GM23338 (cell line): ENCODE measurements at regions not wholly inside any gene's neighbourhood (a gene's known extent, or its start where the extent isn't known, plus 50 kb on each side); places are given as distances from the start of the nearest gene placed in this dataset.

ENCODE experiments used
- ATAC-seq: fragments of 200-7000 bp; cut with Tn5 transposase; 3 replicates; pipeline ENCODE4 v1.9.1; 2020
- DNase-seq: peaks from one replicate; pipeline ENCODE4 v3.0.0-alpha.2; 2015; ENCODE audit warnings: low spot score
- H2AFZ ChIP-seq: fragments of 200-600 bp; sonication (generic); 2 replicates; pipeline ENCODE4 v1.8.0; 2016; ENCODE audit warnings: antibody characterized with exemption, mild to moderate bottlenecking, moderate library complexity
- H3F3A ChIP-seq: fragments of 200-600 bp; sonication (generic); replicated peaks from 2 replicates; pipeline ENCODE4 v1.8.0; 2017; ENCODE audit warnings: antibody characterized with exemption, mixed run types, low read depth
- H3K27ac ChIP-seq: fragments of 200-600 bp; sonication (generic); 2 replicates; pipeline ENCODE4 v1.6.1; 2016; ENCODE audit warnings: low read depth
- H3K27me3 ChIP-seq: fragments of 200-600 bp; sonication (generic); 2 replicates; pipeline ENCODE4 v1.8.0; 2016; ENCODE audit warnings: mild to moderate bottlenecking, mixed run types, moderate library complexity; ENCODE audit not compliant: insufficient read depth
- H3K36me3 ChIP-seq: fragments of 200-600 bp; sonication (generic); 2 replicates; pipeline ENCODE4 v1.8.0; 2016; ENCODE audit warnings: mild to moderate bottlenecking; ENCODE audit not compliant: insufficient read depth
- H3K4me1 ChIP-seq: fragments of 200-600 bp; sonication (generic); 2 replicates; pipeline ENCODE4 v1.8.0; 2016; ENCODE audit warnings: mild to moderate bottlenecking, moderate library complexity; ENCODE audit not compliant: insufficient read depth
- H3K4me2 ChIP-seq: fragments of 200-600 bp; sonication (generic); 2 replicates; pipeline ENCODE4 v1.7.1; 2017; ENCODE audit warnings: mixed run types
- H3K4me3 ChIP-seq: fragments of 200-600 bp; sonication (generic); 2 replicates; pipeline ENCODE4 v1.6.1; 2016; ENCODE audit warnings: mixed run types
- H3K79me2 ChIP-seq: fragments of 200-600 bp; sonication (generic); replicated peaks from 2 replicates; pipeline ENCODE4 v1.8.0; 2017; ENCODE audit warnings: mild to moderate bottlenecking; ENCODE audit not compliant: insufficient read depth
- H3K9me2 ChIP-seq: fragments of 200-600 bp; sonication (generic); 2 replicates; pipeline ENCODE4 v1.8.0; 2017; ENCODE audit not compliant: insufficient read depth
- H4K20me1 ChIP-seq: fragments of 200-600 bp; sonication (generic); replicated peaks from 2 replicates; pipeline ENCODE4 v1.8.0; 2017; ENCODE audit warnings: mild to moderate bottlenecking; ENCODE audit not compliant: insufficient read depth
- H3K27ac Mint-ChIP-seq: 2 replicates; pipeline ENCODE4 v1.8.0; 2020; ENCODE audit warnings: inconsistent platforms, mild to moderate bottlenecking, moderate library complexity, mixed read lengths
- H3K27me3 Mint-ChIP-seq: 3 replicates; pipeline ENCODE4 v1.8.0; 2022; ENCODE audit warnings: low read depth, mild to moderate bottlenecking, moderate library complexity, mixed read lengths, inconsistent platforms; ENCODE audit not compliant: insufficient read depth, poor library complexity
- H3K36me3 Mint-ChIP-seq: 3 replicates; pipeline ENCODE4 v1.8.0; 2021; ENCODE audit warnings: low read depth, mild to moderate bottlenecking, inconsistent platforms, moderate library complexity, mixed read lengths
- H3K4me1 Mint-ChIP-seq: 3 replicates; pipeline ENCODE4 v1.8.0; 2020; ENCODE audit warnings: mild to moderate bottlenecking, inconsistent platforms, mixed read lengths
- H3K4me3 Mint-ChIP-seq: 3 replicates; pipeline ENCODE4 v1.8.0; 2021; ENCODE audit warnings: moderate library complexity, mild to moderate bottlenecking, inconsistent platforms, mixed read lengths
- H3K9me3 Mint-ChIP-seq: 3 replicates; pipeline ENCODE4 v1.8.0; 2020; ENCODE audit warnings: moderate library complexity, mild to moderate bottlenecking, inconsistent platforms, mixed read lengths
- CREB1 ChIP-seq: fragments of 250-450 bp; sonication (Bioruptor Pico); IDR thresholded peaks from 2 replicates; pipeline ENCODE4 v1.5.0; 2020; ENCODE audit warnings: low read depth, mild to moderate bottlenecking, moderate library complexity
- ETS1 ChIP-seq: IDR thresholded peaks from 2 replicates; pipeline ENCODE4 v1.6.1; 2016; ENCODE audit warnings: antibody characterized with exemption
- EZH2 ChIP-seq: fragments of 200-600 bp; sonication (generic); IDR thresholded peaks from one replicate; pipeline ENCODE4 v1.8.0; 2017; ENCODE audit warnings: antibody characterized with exemption, mild to moderate bottlenecking, low read depth; ENCODE audit not compliant: unreplicated experiment
- JUNB ChIP-seq: IDR thresholded peaks from one replicate; pipeline ENCODE4 v1.6.1; 2016; ENCODE audit warnings: antibody characterized with exemption; ENCODE audit not compliant: unreplicated experiment
- NANOG ChIP-seq: IDR thresholded peaks from 2 replicates; pipeline ENCODE4 v1.6.1; 2016; ENCODE audit warnings: antibody characterized with exemption, borderline replicate concordance
- ZNF114 ChIP-seq: fragments of 250-450 bp; sonication (Bioruptor Pico); IDR thresholded peaks from 2 replicates; pipeline ENCODE4 v1.5.0; 2020; ENCODE audit warnings: mild to moderate bottlenecking, moderate library complexity
- ZNF331 ChIP-seq: fragments of 250-450 bp; sonication (Bioruptor Pico); IDR thresholded peaks from 2 replicates; pipeline ENCODE4 v1.5.0; 2020; ENCODE audit warnings: low read depth, mild to moderate bottlenecking, moderate library complexity
- TF ChIP-seq, protein P1 (sequence below): IDR thresholded peaks from one replicate; pipeline ENCODE4 v1.6.1; 2018; ENCODE audit warnings: antibody characterized with exemption; ENCODE audit not compliant: unreplicated experiment
- TF ChIP-seq, protein P2 (sequence below): fragments of 250-450 bp; sonication (Bioruptor Pico); IDR thresholded peaks from 2 replicates; pipeline ENCODE4 v1.5.0; 2020; ENCODE audit warnings: mild to moderate bottlenecking, moderate library complexity

DNA sequence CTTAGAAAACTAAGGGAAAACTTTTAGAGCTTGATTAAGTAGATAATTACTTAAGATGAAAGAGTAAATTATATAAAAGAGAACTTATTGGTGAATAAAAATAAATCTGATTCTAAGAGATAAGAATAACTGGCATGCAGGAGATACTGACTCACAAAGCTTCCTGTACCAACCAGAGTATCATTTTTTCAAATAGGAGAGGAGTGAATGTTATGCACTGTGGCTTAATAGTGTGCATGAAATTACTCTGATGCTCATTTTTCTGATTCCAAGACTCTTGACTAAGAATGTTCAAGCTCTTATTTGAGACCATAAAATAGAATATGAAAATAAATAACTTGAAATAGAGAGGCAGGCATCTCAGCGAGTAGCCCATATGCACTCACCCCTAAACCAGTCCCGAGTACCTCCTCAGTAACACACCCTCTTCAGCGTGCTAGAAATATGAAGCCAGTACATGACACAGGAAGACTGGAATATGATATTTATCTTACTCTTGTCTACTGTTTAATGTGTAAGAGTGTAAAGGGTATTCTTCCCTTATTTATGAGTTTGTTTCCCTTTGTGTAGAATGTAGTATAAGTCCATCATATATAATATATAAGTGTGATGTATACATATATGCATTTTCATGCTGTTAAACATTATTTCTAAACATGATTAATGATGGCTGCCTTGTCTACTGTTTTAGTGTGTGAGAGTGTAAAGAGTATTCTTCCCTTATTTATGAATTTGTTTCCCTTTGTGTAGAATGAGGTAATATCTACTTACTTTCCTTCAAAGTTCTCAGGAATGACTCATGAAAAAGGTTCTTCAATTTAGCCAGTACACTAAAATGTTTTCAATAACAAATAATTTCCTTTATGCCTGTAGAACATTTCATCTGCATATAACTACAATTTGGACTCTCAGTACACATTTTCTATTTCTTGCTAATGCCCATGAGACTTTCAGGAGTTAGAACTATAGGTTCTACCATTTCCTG, 99.2 kb upstream of the PALMD start:
- Mint-ChIP-seq H3K36me3 (no peaks in the 10 kb centered on the region), H3K9me3 (no peaks in the 10 kb centered on the region), H3K4me1 (no peaks in the 10 kb centered on the region), H3K27ac (no peak overlapping the region), H3K27me3 (no peaks in the 10 kb centered on the region), H3K4me3 (no peak overlapping the region)
- Histone ChIP-seq H3K79me2 (no peaks in the 10 kb centered on the region), H3K4me3 (no peak overlapping the region), H3K27me3 (no peaks in the 10 kb centered on the region), H3K4me1 (no peaks in the 10 kb centered on the region), H2AFZ (no peak overlapping the region), H3K9me2 (no peaks in the 10 kb centered on the region), H3F3A (no peaks in the 10 kb centered on the region), H3K4me2 (no peak overlapping the region), H3K27ac (no peak overlapping the region), H3K36me3 (no peaks in the 10 kb centered on the region), H4K20me1 (no peaks in the 10 kb centered on the region)
- no peak for TF ChIP-seq ZNF331 (CRISPR knock-in tag)
- TF ChIP-seq CREB1, result no peak
- TF ChIP-seq ETS1, result no peak
- no peak for TF ChIP-seq JUNB
- TF ChIP-seq, protein P1, sequence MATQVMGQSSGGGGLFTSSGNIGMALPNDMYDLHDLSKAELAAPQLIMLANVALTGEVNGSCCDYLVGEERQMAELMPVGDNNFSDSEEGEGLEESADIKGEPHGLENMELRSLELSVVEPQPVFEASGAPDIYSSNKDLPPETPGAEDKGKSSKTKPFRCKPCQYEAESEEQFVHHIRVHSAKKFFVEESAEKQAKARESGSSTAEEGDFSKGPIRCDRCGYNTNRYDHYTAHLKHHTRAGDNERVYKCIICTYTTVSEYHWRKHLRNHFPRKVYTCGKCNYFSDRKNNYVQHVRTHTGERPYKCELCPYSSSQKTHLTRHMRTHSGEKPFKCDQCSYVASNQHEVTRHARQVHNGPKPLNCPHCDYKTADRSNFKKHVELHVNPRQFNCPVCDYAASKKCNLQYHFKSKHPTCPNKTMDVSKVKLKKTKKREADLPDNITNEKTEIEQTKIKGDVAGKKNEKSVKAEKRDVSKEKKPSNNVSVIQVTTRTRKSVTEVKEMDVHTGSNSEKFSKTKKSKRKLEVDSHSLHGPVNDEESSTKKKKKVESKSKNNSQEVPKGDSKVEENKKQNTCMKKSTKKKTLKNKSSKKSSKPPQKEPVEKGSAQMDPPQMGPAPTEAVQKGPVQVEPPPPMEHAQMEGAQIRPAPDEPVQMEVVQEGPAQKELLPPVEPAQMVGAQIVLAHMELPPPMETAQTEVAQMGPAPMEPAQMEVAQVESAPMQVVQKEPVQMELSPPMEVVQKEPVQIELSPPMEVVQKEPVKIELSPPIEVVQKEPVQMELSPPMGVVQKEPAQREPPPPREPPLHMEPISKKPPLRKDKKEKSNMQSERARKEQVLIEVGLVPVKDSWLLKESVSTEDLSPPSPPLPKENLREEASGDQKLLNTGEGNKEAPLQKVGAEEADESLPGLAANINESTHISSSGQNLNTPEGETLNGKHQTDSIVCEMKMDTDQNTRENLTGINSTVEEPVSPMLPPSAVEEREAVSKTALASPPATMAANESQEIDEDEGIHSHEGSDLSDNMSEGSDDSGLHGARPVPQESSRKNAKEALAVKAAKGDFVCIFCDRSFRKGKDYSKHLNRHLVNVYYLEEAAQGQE, result no peak
- TF ChIP-seq NANOG, result no peak
- TF ChIP-seq EZH2, result no peak
- TF ChIP-seq, protein P2, sequence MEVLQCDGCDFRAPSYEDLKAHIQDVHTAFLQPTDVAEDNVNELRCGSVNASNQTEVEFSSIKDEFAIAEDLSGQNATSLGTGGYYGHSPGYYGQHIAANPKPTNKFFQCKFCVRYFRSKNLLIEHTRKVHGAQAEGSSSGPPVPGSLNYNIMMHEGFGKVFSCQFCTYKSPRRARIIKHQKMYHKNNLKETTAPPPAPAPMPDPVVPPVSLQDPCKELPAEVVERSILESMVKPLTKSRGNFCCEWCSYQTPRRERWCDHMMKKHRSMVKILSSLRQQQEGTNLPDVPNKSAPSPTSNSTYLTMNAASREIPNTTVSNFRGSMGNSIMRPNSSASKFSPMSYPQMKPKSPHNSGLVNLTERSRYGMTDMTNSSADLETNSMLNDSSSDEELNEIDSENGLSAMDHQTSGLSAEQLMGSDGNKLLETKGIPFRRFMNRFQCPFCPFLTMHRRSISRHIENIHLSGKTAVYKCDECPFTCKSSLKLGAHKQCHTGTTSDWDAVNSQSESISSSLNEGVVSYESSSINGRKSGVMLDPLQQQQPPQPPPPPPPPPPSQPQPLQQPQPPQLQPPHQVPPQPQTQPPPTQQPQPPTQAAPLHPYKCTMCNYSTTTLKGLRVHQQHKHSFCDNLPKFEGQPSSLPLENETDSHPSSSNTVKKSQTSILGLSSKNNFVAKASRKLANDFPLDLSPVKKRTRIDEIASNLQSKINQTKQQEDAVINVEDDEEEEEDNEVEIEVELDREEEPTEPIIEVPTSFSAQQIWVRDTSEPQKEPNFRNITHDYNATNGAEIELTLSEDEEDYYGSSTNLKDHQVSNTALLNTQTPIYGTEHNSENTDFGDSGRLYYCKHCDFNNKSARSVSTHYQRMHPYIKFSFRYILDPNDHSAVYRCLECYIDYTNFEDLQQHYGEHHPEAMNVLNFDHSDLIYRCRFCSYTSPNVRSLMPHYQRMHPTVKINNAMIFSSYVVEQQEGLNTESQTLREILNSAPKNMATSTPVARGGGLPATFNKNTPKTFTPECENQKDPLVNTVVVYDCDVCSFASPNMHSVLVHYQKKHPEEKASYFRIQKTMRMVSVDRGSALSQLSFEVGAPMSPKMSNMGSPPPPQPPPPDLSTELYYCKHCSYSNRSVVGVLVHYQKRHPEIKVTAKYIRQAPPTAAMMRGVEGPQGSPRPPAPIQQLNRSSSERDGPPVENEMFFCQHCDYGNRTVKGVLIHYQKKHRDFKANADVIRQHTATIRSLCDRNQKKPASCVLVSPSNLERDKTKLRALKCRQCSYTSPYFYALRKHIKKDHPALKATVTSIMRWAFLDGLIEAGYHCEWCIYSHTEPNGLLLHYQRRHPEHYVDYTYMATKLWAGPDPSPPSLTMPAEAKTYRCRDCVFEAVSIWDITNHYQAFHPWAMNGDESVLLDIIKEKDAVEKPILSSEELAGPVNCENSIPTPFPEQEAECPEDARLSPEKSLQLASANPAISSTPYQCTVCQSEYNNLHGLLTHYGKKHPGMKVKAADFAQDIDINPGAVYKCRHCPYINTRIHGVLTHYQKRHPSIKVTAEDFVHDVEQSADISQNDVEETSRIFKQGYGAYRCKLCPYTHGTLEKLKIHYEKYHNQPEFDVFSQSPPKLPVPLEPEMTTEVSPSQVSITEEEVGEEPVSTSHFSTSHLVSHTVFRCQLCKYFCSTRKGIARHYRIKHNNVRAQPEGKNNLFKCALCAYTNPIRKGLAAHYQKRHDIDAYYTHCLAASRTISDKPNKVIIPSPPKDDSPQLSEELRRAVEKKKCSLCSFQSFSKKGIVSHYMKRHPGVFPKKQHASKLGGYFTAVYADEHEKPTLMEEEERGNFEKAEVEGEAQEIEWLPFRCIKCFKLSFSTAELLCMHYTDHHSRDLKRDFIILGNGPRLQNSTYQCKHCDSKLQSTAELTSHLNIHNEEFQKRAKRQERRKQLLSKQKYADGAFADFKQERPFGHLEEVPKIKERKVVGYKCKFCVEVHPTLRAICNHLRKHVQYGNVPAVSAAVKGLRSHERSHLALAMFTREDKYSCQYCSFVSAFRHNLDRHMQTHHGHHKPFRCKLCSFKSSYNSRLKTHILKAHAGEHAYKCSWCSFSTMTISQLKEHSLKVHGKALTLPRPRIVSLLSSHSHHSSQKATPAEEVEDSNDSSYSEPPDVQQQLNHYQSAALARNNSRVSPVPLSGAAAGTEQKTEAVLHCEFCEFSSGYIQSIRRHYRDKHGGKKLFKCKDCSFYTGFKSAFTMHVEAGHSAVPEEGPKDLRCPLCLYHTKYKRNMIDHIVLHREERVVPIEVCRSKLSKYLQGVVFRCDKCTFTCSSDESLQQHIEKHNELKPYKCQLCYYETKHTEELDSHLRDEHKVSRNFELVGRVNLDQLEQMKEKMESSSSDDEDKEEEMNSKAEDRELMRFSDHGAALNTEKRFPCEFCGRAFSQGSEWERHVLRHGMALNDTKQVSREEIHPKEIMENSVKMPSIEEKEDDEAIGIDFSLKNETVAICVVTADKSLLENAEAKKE (CRISPR knock-in tag), result no peak
- TF ChIP-seq ZNF114 (CRISPR knock-in tag), result no peak
- DNase-seq (no peak), ATAC-seq (no peak)
